SH-SY5Y (cell line): ENCODE measurements at regions not wholly inside any gene's neighbourhood (a gene's known extent, or its start where the extent isn't known, plus 50 kb on each side); places are given as distances from the start of the nearest gene placed in this dataset.

Source experiments
- GATA2 ChIP-seq: IDR thresholded peaks from 2 replicates; pipeline ENCODE4 v1.6.1; 2011; ENCODE audit warnings: mild to moderate bottlenecking, low read depth, low read length
- GATA3 ChIP-seq: IDR thresholded peaks from 2 replicates; pipeline ENCODE4 v1.6.1; 2011; ENCODE audit warnings: low read depth, mild to moderate bottlenecking, low read length, moderate library complexity

DNA sequence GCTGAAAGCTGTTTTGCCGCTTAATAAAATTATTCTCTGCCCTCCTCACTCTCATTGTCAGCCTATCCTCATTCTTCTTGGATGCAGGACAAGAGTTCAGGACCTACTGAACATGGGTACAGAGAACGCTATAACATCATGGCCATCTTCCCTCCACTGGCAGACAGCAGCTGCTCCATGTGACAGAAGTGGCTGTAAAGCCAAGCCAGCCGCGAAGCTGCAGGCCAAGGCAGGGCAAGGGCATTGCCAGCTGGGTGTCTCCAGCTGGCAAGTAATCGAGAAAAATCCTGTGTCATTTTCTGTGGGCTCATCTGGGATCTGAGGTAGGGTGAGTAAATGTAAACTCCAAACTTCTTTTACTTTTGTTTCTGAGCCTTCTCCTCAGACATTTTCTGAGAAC is 84.8 kb downstream of the SLC25A46 start:
- no peak for TF ChIP-seq GATA2
- no peak for TF ChIP-seq GATA3
